HG03066 (cell line): ENCODE measurements at regions not wholly inside any gene's neighbourhood (a gene's known extent, or its start where the extent isn't known, plus 50 kb on each side); places are given as distances from the start of the nearest gene placed in this dataset.

Experiments
- ATAC-seq: cut with Tn5 transposase; IDR thresholded peaks from one replicate; pipeline ENCODE4 v1.9.1; 2021; ENCODE audit warnings: low read depth; ENCODE audit not compliant: unreplicated experiment

GRCh38 chr9:16128003-16128402 is 575.2 kb downstream of the CCDC171 start:
- ATAC-seq, result no peak

- no peak for ATAC-seq
Observed at GRCh38 chr9:16131264-16131663, 578.4 kb downstream of the CCDC171 start.

- ATAC-seq, result no peak
Observed at GRCh38 chr9:16132513-16132912, 579.7 kb downstream of the CCDC171 start.

GRCh38 chr9:16133032-16133431 is 580.2 kb downstream of the CCDC171 start:
- no peak for ATAC-seq

GRCh38 chr9:16133556-16134227 is 580.8 kb downstream of the CCDC171 start:
- peak; percentile 86 for ATAC-seq

GRCh38 chr9:16134351-16134750 is 581.5 kb downstream of the CCDC171 start:
- ATAC-seq, result no peak

GRCh38 chr9:16135968-16136367 is 583.1 kb downstream of the CCDC171 start:
- ATAC-seq, result no peak

- ATAC-seq, result no peak
Observed at GRCh38 chr9:16136451-16136850, 583.6 kb downstream of the CCDC171 start.

- no peak for ATAC-seq
Observed at GRCh38 chr9:16136961-16137360, 584.1 kb downstream of the CCDC171 start.

GRCh38 chr9:16138561-16139491 is 586.0 kb downstream of the CCDC171 start:
- no peak for ATAC-seq

- no peak for ATAC-seq
Observed at GRCh38 chr9:16139774-16140173, 586.9 kb downstream of the CCDC171 start.

- no peak for ATAC-seq
Observed at GRCh38 chr9:16143310-16143709, 590.5 kb downstream of the CCDC171 start.

GRCh38 chr9:16143947-16144890 is 591.4 kb downstream of the CCDC171 start:
- ATAC-seq, result no peak

GRCh38 chr9:16145196-16145950 is 592.5 kb downstream of the CCDC171 start:
- no peak for ATAC-seq

- ATAC-seq, result no peak
Observed at GRCh38 chr9:16147726-16148125, 594.9 kb downstream of the CCDC171 start.

- ATAC-seq, result no peak
Observed at GRCh38 chr9:16150501-16150900, 597.7 kb downstream of the CCDC171 start.

- no peak for ATAC-seq
Observed at GRCh38 chr9:16150938-16151650, 598.3 kb downstream of the CCDC171 start.

- ATAC-seq, result no peak
Observed at GRCh38 chr9:16152276-16153101, 599.6 kb downstream of the CCDC171 start.
